ENCODE measurements at regions not wholly inside any gene's neighbourhood (a gene's known extent, or its start where the extent isn't known, plus 50 kb on each side); places are given as distances from the start of the nearest gene placed in this dataset.

DNA sequence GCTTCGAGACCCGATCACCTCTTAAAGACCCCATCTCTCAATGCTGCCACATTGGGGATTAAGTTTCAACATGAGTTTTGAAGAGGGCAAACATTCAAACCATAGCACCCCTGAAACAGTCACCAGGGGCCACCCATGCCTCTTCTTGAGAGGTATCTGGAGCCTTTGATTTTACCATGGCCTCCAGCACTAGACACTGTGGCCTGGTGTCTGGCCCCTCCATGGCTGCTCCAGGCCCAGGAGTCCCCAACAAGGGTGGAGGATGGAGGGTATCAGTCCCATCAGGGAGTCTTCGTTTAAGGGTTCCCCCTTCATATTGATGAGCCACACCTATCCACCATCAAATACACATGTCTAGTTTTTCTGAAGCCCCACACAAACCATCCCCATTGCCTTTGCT is 66.5 kb upstream of the CDH5 start:
- no peak for TF ChIP-seq TBX3 (IDR thresholded peaks at IDR 0.05; ENCODE audit: borderline replicate concordance)
- no peak for TF ChIP-seq EZH2 (conservative IDR thresholded peaks at IDR 0.05; ENCODE audit: low read depth, low read length)
- TF ChIP-seq SMAD3 (CRISPR knock-in tag; IDR thresholded peaks at IDR 0.05), result no peak
- TF ChIP-seq MXI1 (IDR thresholded peaks at IDR 0.05; ENCODE audit: borderline replicate concordance, low read depth, low read length), result no peak
- TF ChIP-seq, protein P1, sequence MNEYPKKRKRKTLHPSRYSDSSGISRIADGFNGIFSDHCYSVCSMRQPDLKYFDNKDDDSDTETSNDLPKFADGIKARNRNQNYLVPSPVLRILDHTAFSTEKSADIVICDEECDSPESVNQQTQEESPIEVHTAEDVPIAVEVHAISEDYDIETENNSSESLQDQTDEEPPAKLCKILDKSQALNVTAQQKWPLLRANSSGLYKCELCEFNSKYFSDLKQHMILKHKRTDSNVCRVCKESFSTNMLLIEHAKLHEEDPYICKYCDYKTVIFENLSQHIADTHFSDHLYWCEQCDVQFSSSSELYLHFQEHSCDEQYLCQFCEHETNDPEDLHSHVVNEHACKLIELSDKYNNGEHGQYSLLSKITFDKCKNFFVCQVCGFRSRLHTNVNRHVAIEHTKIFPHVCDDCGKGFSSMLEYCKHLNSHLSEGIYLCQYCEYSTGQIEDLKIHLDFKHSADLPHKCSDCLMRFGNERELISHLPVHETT (CRISPR knock-in tag; conservative IDR thresholded peaks at IDR 0.05), result no peak
- TF ChIP-seq, protein P2, sequence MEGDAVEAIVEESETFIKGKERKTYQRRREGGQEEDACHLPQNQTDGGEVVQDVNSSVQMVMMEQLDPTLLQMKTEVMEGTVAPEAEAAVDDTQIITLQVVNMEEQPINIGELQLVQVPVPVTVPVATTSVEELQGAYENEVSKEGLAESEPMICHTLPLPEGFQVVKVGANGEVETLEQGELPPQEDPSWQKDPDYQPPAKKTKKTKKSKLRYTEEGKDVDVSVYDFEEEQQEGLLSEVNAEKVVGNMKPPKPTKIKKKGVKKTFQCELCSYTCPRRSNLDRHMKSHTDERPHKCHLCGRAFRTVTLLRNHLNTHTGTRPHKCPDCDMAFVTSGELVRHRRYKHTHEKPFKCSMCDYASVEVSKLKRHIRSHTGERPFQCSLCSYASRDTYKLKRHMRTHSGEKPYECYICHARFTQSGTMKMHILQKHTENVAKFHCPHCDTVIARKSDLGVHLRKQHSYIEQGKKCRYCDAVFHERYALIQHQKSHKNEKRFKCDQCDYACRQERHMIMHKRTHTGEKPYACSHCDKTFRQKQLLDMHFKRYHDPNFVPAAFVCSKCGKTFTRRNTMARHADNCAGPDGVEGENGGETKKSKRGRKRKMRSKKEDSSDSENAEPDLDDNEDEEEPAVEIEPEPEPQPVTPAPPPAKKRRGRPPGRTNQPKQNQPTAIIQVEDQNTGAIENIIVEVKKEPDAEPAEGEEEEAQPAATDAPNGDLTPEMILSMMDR (CRISPR knock-in tag; IDR thresholded peaks at IDR 0.05), result no peak
- no peak for TF ChIP-seq ZFYVE20 (CRISPR knock-in tag; IDR thresholded peaks at IDR 0.05; ENCODE audit: borderline replicate concordance, low read depth)
- TF ChIP-seq ZNF329 (CRISPR knock-in tag; IDR thresholded peaks at IDR 0.05; ENCODE audit: low read depth), result no peak
- no peak for TF ChIP-seq TAF1 (CRISPR knock-in tag; IDR thresholded peaks at IDR 0.05)
- no peak for TF ChIP-seq ZNF292 (CRISPR knock-in tag; IDR thresholded peaks at IDR 0.05; ENCODE audit: borderline replicate concordance, low read depth)
- TF ChIP-seq MED1 (CRISPR knock-in tag; IDR thresholded peaks at IDR 0.05), result no peak
